AG04450 (cell line): ENCODE measurements at regions not wholly inside any gene's neighbourhood (a gene's known extent, or its start where the extent isn't known, plus 50 kb on each side); places are given as distances from the start of the nearest gene placed in this dataset.

Source experiments
- CTCF ChIA-PET: fragments of 300-600, 350-600 bp; formaldehyde crosslinking; extraction: SDS; loops from one replicate; lab custom pipeline; 2022; ENCODE audit warnings: antibody characterized with exemption, inconsistent platforms; lab: Charles Lee
- POLR2A ChIA-PET: fragments of 350-600 bp; formaldehyde crosslinking; extraction: SDS; loops from one replicate; lab custom pipeline; 2021; ENCODE audit warnings: antibody characterized with exemption, inconsistent platforms; lab: Yijun Ruan, JAX
- DNase-seq: peaks from one replicate; pipeline ENCODE4 v3.0.0-alpha.2; 2011; ENCODE audit warnings: low read depth, low spot score
- H3K27ac ChIP-seq: one replicate; pipeline ENCODE4 v1.5.1; 2012; ENCODE audit warnings: low read depth, low read length, control low read depth
- H3K27me3 ChIP-seq: one replicate; pipeline ENCODE4 v1.6.0; 2012; ENCODE audit warnings: low read length; ENCODE audit not compliant: control insufficient read depth, insufficient read depth
- H3K4me3 ChIP-seq: 2 replicates; pipeline ENCODE4 v1.5.1; 2011; ENCODE audit warnings: mild to moderate bottlenecking, low read depth, low read length, control low read depth
- H3K9me3 ChIP-seq: 2 replicates; pipeline ENCODE4 v1.5.1; 2012; ENCODE audit warnings: low read length; ENCODE audit not compliant: control insufficient read depth, insufficient read depth
- TF ChIP-seq, protein P1 (sequence below): IDR thresholded peaks from 2 replicates; pipeline ENCODE4 v1.5.1; 2011; ENCODE audit warnings: low read depth, low read length, control low read depth, inconsistent platforms

DNA sequence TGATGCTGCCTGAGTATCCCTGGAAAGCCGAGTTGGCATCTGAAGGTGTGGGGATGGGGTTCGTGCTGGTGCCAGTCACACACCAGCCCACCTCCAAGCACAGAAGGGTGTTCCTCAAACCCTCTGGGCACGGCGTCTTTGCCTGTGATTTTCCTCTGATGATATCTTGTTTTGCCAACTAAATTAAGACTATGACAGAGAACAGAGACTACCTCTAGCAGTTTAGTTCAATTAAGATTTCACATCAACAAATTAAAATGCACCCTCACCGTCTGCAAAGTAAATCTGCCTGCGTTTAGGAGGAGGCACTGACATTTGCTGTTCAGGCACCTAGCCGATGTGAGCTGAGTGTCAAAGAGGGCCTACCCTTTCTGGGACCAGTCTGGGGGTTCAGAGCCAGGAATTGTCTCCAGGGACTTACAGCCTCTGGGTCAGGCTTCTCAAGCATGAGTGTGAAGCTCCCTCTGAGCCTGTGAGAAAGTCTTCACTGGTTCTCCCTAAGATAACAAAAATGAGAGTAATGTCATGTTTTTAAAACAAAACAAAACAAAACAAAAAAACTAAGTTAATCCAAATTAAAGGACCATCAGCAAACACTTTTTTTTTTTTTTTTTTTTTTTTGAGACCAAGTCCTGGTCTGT, 55.4 kb upstream of the CTNNA1 start:
- Histone ChIP-seq H3K27me3 (peaks cover 4% of the 10 kb centered on the region), H3K9me3 (no peaks in the 10 kb centered on the region), H3K4me3 (no peak overlapping the region), H3K27ac (no peak overlapping the region)
- TF ChIP-seq, protein P1, sequence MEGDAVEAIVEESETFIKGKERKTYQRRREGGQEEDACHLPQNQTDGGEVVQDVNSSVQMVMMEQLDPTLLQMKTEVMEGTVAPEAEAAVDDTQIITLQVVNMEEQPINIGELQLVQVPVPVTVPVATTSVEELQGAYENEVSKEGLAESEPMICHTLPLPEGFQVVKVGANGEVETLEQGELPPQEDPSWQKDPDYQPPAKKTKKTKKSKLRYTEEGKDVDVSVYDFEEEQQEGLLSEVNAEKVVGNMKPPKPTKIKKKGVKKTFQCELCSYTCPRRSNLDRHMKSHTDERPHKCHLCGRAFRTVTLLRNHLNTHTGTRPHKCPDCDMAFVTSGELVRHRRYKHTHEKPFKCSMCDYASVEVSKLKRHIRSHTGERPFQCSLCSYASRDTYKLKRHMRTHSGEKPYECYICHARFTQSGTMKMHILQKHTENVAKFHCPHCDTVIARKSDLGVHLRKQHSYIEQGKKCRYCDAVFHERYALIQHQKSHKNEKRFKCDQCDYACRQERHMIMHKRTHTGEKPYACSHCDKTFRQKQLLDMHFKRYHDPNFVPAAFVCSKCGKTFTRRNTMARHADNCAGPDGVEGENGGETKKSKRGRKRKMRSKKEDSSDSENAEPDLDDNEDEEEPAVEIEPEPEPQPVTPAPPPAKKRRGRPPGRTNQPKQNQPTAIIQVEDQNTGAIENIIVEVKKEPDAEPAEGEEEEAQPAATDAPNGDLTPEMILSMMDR: no peak
- DNase-seq: no peak
- POLR2A ChIA-PET: interaction anchor here (0.7 kb wide), 1 partner anchor 30 kb away, joined by 5 read pairs; no protein-coding TSS in a partner anchor
- CTCF ChIA-PET: no interaction called here

- H3K9me3 ChIP-seq: no peaks in the 10 kb centered on the region
- H3K27ac ChIP-seq: no peak overlapping the region
- ChIA-PET CTCF (no interaction called here), POLR2A (interaction anchor here (0.6 kb wide), 1 partner anchor 125 kb away, joined by 6 read pairs; no protein-coding TSS in a partner anchor)
- TF ChIP-seq, protein P1: no peak
- H3K4me3 ChIP-seq: no peak overlapping the region
- H3K27me3 ChIP-seq: peaks cover 2% of the 10 kb centered on the region
- peak; percentile 51 for DNase-seq
These were observed 56.7 kb upstream of the CTNNA1 start for GRCh38 chr5:138696501-138696900.

GRCh38 chr5:138695781-138696180, 57.4 kb upstream of the CTNNA1 start:
- ChIA-PET CTCF (no interaction called here), POLR2A (no interaction called here)
- no peaks in the 10 kb centered on the region for H3K9me3 ChIP-seq
- H3K4me3 ChIP-seq: no peak overlapping the region
- no peak overlapping the region for H3K27ac ChIP-seq
- peaks cover 2% of the 10 kb centered on the region for H3K27me3 ChIP-seq
- DNase-seq: no peak
- TF ChIP-seq, protein P1: no peak

- TF ChIP-seq, protein P1: no peak
- Histone ChIP-seq H3K27me3 (no peaks in the 10 kb centered on the region), H3K9me3 (no peaks in the 10 kb centered on the region), H3K4me3 (no peak overlapping the region), H3K27ac (no peak overlapping the region)
- no peak for DNase-seq
- POLR2A ChIA-PET: no interaction called here
- CTCF ChIA-PET: no interaction called here
These were observed 59.1 kb upstream of the CTNNA1 start for GRCh38 chr5:138694146-138694545.

- TF ChIP-seq, protein P1: no peak
- ChIA-PET CTCF (no interaction called here), POLR2A (no interaction called here)
- Histone ChIP-seq H3K9me3 (no peaks in the 10 kb centered on the region), H3K4me3 (no peak overlapping the region), H3K27ac (no peak overlapping the region), H3K27me3 (no peaks in the 10 kb centered on the region)
- no peak for DNase-seq
These were observed 60.9 kb upstream of the CTNNA1 start for GRCh38 chr5:138692370-138692769.
